Upper lobe of right lung (tissue), 1 donor: ENCODE measurements at regions not wholly inside any gene's neighbourhood (a gene's known extent, or its start where the extent isn't known, plus 50 kb on each side); places are given as distances from the start of the nearest gene placed in this dataset.

Experiments used
- ATAC-seq: fragments of 200-7000 bp; cut with Tn5 transposase; one replicate; pipeline ENCODE4 v1.9.1; 2020; ENCODE audit warnings: mild to moderate bottlenecking, moderate library complexity
- DNase-seq: peaks from one replicate; pipeline ENCODE4 v3.0.0-alpha.2; 2020
- H3K27ac ChIP-seq: fragments of 200-600 bp; one replicate; pipeline ENCODE4 v1.8.0; 2022
- H3K27me3 ChIP-seq: fragments of 200-600 bp; one replicate; pipeline ENCODE4 v1.8.0; 2022; ENCODE audit warnings: mild to moderate bottlenecking
- H3K36me3 ChIP-seq: fragments of 200-600 bp; one replicate; pipeline ENCODE4 v1.8.0; 2022
- H3K4me1 ChIP-seq: fragments of 200-600 bp; one replicate; pipeline ENCODE4 v1.8.0; 2022
- H3K4me3 ChIP-seq: fragments of 200-600 bp; one replicate; pipeline ENCODE4 v1.8.0; 2022; ENCODE audit warnings: mild to moderate bottlenecking
- H3K9me3 ChIP-seq: fragments of 200-600 bp; one replicate; pipeline ENCODE4 v1.8.0; 2022
- intact Hi-C: fragments of 100-400 bp; cut with DNase I; formaldehyde crosslinking; loops from one replicate; pipeline ENCODE4 v1.11.0; 2022
- TF ChIP-seq, protein P1 (sequence below): fragments of 200-600 bp; IDR thresholded peaks from one replicate; pipeline ENCODE4 v1.8.0; 2022; ENCODE audit warnings: antibody characterized with exemption
- donor health status: DM: no; HTN: yes; CAD: no; lungs with severe emphysema.

- intact Hi-C loops, result no loop called here
- Histone ChIP-seq H3K27ac (no peak overlapping the region), H3K36me3 (no peaks in the 10 kb centered on the region), H3K27me3 (no peaks in the 10 kb centered on the region), H3K4me1 (no peaks in the 10 kb centered on the region), H3K9me3 (no peaks in the 10 kb centered on the region), H3K4me3 (no peak overlapping the region)
- ATAC-seq (no peak), DNase-seq (no peak)
- TF ChIP-seq, protein P1, sequence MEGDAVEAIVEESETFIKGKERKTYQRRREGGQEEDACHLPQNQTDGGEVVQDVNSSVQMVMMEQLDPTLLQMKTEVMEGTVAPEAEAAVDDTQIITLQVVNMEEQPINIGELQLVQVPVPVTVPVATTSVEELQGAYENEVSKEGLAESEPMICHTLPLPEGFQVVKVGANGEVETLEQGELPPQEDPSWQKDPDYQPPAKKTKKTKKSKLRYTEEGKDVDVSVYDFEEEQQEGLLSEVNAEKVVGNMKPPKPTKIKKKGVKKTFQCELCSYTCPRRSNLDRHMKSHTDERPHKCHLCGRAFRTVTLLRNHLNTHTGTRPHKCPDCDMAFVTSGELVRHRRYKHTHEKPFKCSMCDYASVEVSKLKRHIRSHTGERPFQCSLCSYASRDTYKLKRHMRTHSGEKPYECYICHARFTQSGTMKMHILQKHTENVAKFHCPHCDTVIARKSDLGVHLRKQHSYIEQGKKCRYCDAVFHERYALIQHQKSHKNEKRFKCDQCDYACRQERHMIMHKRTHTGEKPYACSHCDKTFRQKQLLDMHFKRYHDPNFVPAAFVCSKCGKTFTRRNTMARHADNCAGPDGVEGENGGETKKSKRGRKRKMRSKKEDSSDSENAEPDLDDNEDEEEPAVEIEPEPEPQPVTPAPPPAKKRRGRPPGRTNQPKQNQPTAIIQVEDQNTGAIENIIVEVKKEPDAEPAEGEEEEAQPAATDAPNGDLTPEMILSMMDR, result no peak
These were observed 639.6 kb downstream of the BRD1 start for GRCh38 chr22:49188091-49188490.

DNA sequence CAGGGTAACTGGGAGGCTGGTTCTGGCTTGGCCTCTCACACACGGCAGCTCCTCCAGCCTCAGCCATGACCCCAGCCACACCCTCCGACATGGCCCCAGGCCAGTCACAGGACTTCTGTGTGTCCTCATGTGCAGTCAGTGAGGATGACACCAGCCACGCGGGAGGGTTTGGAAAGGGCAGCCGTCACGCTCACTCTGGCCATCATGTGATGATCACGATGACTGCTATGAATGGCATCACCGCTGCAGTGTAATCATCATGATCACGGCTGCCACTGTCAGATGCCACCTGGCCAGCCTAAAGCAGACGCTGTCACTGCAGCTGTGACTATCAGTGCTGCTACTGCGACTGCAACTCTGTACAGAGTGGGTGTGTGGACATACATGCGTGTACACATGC, 640.9 kb downstream of the BRD1 start:
- intact Hi-C loops, result no loop called here
- Histone ChIP-seq H3K9me3 (no peaks in the 10 kb centered on the region), H3K27ac (no peak overlapping the region), H3K4me3 (no peak overlapping the region), H3K27me3 (peaks cover 4% of the 10 kb centered on the region), H3K4me1 (no peaks in the 10 kb centered on the region), H3K36me3 (no peaks in the 10 kb centered on the region)
- ATAC-seq (no peak), DNase-seq (no peak)
- TF ChIP-seq, protein P1, result no peak

- Histone ChIP-seq H3K27ac (no peak overlapping the region), H3K36me3 (no peaks in the 10 kb centered on the region), H3K4me1 (no peaks in the 10 kb centered on the region), H3K4me3 (no peak overlapping the region), H3K27me3 (peaks cover 4% of the 10 kb centered on the region), H3K9me3 (no peaks in the 10 kb centered on the region)
- TF ChIP-seq, protein P1, result no peak
- DNase-seq (no peak), ATAC-seq (no peak)
- intact Hi-C loops, result no loop called here
These were observed 641.4 kb downstream of the BRD1 start for GRCh38 chr22:49186293-49186692.

- Histone ChIP-seq H3K27me3 (peaks cover 4% of the 10 kb centered on the region), H3K9me3 (no peaks in the 10 kb centered on the region), H3K27ac (no peak overlapping the region), H3K4me3 (no peak overlapping the region), H3K36me3 (no peaks in the 10 kb centered on the region), H3K4me1 (no peaks in the 10 kb centered on the region)
- TF ChIP-seq, protein P1, result no peak
- DNase-seq, result no peak
- intact Hi-C loops, result no loop called here
- ATAC-seq, result no peak
These were observed 642.2 kb downstream of the BRD1 start for GRCh38 chr22:49185312-49185969.

DNA sequence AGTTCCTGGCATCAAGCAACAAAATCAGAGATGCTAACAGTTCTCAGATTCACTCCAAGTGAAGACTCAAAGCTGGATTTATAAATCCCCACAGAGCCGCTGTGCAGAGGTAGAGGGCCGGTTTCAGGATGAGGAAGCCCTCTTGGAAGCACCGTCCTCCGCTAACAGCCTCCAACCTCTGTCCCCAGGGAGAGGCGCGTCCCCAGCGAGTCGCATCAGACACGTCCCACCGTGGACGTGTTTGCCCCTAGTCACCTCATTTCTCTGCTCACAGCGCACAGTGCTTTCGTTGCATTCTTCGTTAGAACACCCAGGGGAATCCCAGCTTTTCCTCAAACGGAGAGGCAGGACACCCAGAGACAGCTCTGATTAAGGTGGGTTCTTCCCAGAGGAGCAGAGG, 642.9 kb downstream of the BRD1 start:
- intact Hi-C loops, result no loop called here
- ATAC-seq, result no peak
- H3K36me3 ChIP-seq, result no peaks in the 10 kb centered on the region
- no peaks in the 10 kb centered on the region for H3K4me1 ChIP-seq
- H3K27me3 ChIP-seq, result peaks cover 8% of the 10 kb centered on the region
- no peak for DNase-seq
- no peak overlapping the region for H3K27ac ChIP-seq
- TF ChIP-seq, protein P1, result no peak
- no peak overlapping the region for H3K4me3 ChIP-seq
- H3K9me3 ChIP-seq, result no peaks in the 10 kb centered on the region

DNA sequence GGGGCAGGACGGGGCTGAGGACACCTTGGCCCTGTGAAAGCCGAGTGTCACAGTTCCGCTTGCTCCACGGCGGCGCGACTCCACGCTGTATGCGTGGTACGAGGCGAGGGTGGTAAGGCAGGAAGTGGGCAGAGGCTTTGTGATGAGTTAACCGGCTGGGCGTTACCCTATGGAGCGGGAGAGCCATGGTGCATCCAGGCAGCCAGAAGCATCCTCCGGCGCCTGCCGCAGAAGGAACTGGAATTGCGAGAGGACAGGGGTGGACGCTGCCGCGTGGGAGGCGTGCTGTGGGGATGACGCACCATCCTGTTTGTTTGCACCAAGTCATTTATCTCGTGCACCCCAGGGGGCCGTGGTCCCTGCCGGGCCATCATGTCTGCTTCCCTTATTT, 643.9 kb downstream of the BRD1 start:
- H3K4me1 ChIP-seq, result no peaks in the 10 kb centered on the region
- H3K27ac ChIP-seq, result no peak overlapping the region
- intact Hi-C loops, result no loop called here
- H3K36me3 ChIP-seq, result no peaks in the 10 kb centered on the region
- peaks cover 11% of the 10 kb centered on the region for H3K27me3 ChIP-seq
- ATAC-seq, result no peak
- H3K9me3 ChIP-seq, result no peaks in the 10 kb centered on the region
- no peak overlapping the region for H3K4me3 ChIP-seq
- TF ChIP-seq, protein P1, result no peak
- DNase-seq, result no peak
